Natural killer cell treated with Interleukin-12 subunit alpha and Interleukin-12 subunit beta and Interleukin-15 and Interleukin-18, amount 100 ng/mL, for 72 hours (primary cell): ENCODE measurements at regions not wholly inside any gene's neighbourhood (a gene's known extent, or its start where the extent isn't known, plus 50 kb on each side); places are given as distances from the start of the nearest gene placed in this dataset.

ENCODE experiments used
- ATAC-seq, 2 donors: fragments of 150-1000 bp; cut with Tn5 transposase in 1 of 2; sonication (Bioruptor Pico), chemical (Tn5 transposase) in 1 of 2; 2 replicates each; pipeline ENCODE4 v1.10.0; 2021
- DNase-seq: peaks from one replicate; pipeline ENCODE4 v3.0.0; 2022; ENCODE audit warnings: low spot score
- H3K27ac Mint-ChIP-seq, 2 donors: 1 replicate in 1 of 2; 2 replicates in 1 of 2; pipeline ENCODE4 v1.8.0; 2022; ENCODE audit warnings: mixed read lengths in 2 of 2, mild to moderate bottlenecking in 1 of 2, moderate library complexity in 1 of 2
- H3K27me3 Mint-ChIP-seq, 2 donors: 1 replicate in 1 of 2; 2 replicates in 1 of 2; pipeline ENCODE4 v1.8.0; 2022; ENCODE audit warnings: mixed read lengths in 2 of 2
- H3K36me3 Mint-ChIP-seq: one replicate; pipeline ENCODE4 v1.8.0; 2022; ENCODE audit warnings: mixed read lengths
- H3K4me1 Mint-ChIP-seq, 2 donors: 1 replicate in 1 of 2; 2 replicates in 1 of 2; pipeline ENCODE4 v1.8.0; 2022; ENCODE audit warnings: low read depth in 2 of 2, mixed read lengths in 2 of 2, mild to moderate bottlenecking in 1 of 2
- H3K4me3 Mint-ChIP-seq: one replicate; pipeline ENCODE4 v1.8.0; 2022; ENCODE audit warnings: mixed read lengths
- H3K9me3 Mint-ChIP-seq: 2 replicates; pipeline ENCODE4 v1.8.0; 2022; ENCODE audit warnings: mixed read lengths

DNA sequence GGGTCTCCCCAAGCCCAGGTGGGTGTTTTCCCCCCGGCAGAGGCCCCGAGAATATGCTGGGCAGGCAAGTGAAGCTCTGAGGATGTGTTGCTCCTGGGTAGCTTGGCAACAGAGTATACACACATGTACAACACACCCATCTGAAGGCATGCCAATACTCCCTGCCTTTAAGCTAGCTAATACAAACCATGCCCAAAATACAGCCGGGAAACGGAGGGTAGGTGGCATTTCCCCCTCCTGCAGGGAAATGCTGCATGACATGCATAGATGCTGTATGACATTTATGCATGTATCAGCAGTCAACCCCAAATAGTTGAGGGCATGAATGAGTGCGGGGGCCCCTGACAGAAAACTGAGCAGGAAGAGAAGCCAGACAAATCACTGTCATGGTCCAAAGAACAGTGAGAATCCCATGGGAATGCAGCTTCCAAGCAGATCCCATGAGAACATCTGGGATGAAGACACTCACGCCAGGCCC lies 614.1 kb downstream of the EBF1 start:
- H3K4me3 Mint-ChIP-seq: no peak overlapping the region
- H3K4me1 Mint-ChIP-seq: no peaks in the 10 kb centered on the region
- peaks cover 3% of the 10 kb centered on the region for H3K9me3 Mint-ChIP-seq
- ATAC-seq (no peak), DNase-seq (no peak)
- H3K27ac Mint-ChIP-seq: no peak overlapping the region
- no peaks in the 10 kb centered on the region for H3K36me3 Mint-ChIP-seq
- peaks cover 0 to 10% of the 10 kb centered on the region in 2 donors for H3K27me3 Mint-ChIP-seq

DNA sequence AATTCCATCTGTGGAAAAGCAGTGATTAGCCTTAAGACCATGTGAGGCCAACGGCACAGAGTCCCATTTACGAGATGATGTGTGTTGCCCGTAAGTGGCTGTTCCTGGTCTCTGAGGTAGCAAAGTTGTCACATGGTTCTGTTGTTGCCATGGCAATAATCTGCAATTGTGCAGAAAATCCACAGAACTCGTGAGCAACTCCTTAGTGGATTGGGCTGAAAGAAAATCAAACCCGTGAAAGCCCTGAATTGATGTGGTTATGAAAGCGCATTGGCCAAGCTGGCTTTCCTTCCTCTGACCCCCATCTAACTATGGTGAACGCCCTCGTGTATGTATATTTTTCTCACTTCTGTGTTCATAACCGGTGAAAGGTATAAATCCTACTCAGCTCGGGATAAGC lies 614.7 kb downstream of the EBF1 start:
- H3K4me1 Mint-ChIP-seq: no peaks in the 10 kb centered on the region
- ATAC-seq (no peak), DNase-seq (no peak)
- H3K9me3 Mint-ChIP-seq: peaks cover 3% of the 10 kb centered on the region
- H3K36me3 Mint-ChIP-seq: no peaks in the 10 kb centered on the region
- no peak overlapping the region for H3K27ac Mint-ChIP-seq
- H3K27me3 Mint-ChIP-seq: peaks cover 0 to 10% of the 10 kb centered on the region in 2 donors
- H3K4me3 Mint-ChIP-seq: no peak overlapping the region

DNA sequence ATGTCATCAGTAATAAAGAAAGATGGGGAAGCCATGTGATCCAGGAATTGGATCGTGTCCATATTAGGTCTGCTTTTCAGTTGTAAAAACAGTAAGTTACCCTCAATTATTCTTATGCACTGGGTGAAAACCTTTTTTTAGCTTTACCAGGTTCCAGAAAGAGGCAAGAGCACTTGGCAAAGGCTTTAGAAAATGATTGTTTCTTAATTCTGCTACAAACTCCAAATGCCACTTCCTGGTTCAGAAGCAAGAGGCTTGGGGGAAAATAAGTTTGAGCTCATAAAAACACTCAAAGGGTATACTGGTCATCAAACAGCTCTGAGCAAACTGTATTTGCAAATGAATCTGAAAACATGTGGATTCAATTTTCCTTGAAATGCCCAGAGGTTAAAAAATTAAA lies 615.6 kb downstream of the EBF1 start:
- Mint-ChIP-seq H3K4me1 (no peaks in the 10 kb centered on the region), H3K4me3 (no peak overlapping the region), H3K36me3 (no peaks in the 10 kb centered on the region), H3K27me3 (peaks cover 0 to 10% of the 10 kb centered on the region in 2 donors), H3K27ac (no peak overlapping the region), H3K9me3 (peaks cover 3% of the 10 kb centered on the region)
- ATAC-seq (no peak), DNase-seq (no peak)

DNA sequence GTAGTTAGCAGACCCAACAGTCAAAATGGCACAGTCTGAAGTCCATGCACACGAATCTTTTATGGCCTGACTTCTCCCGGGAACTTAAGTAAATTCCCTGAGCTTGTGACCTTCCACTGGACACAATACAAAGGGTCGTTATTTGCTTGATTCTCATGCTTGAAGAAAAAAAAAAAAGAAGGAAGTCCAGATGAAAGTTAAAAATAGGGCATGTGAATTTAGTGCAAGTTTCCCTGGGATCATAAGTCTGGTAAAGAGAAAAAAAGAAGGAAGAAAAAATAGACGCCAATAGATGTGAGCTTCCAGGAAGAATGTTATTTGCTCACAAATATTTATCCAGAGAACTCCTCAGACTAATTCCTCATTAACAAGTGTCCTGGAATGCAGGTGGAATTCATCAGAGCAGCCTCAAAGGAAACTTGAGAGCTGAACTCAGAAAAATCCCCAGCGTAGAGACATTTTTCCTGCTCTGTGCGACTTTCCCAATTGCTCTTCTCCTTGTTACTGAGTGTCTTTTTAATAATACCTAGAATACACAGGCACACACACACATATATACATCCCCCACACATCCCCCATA lies 616.3 kb downstream of the EBF1 start:
- H3K27me3 Mint-ChIP-seq: peaks cover 0 to 7% of the 10 kb centered on the region in 2 donors
- DNase-seq (no peak), ATAC-seq (no peak)
- no peaks in the 10 kb centered on the region for H3K36me3 Mint-ChIP-seq
- no peak overlapping the region for H3K4me3 Mint-ChIP-seq
- no peak overlapping the region for H3K27ac Mint-ChIP-seq
- H3K4me1 Mint-ChIP-seq: no peaks in the 10 kb centered on the region
- H3K9me3 Mint-ChIP-seq: peaks cover 3% of the 10 kb centered on the region

DNA sequence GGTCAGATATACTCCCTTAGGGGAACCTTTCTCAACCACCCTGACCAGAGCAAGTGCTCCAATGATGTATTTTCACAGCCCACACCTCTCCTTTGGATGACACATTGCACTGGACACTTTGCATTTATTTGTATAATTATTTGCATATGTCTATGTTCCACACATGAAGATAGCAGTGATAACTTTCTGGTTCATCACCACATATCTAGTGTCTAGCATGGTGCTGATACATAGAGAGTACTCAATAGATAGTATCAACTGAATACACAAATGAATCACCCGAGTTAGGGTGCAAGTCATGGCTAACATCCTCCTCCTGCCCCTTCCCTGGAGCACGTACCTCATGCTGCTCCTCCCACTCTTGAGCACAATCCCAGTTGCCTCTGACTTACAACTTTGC lies 617.6 kb downstream of the EBF1 start:
- no peaks in the 10 kb centered on the region for H3K36me3 Mint-ChIP-seq
- DNase-seq (no peak), ATAC-seq (no peak)
- H3K4me3 Mint-ChIP-seq: no peak overlapping the region
- H3K4me1 Mint-ChIP-seq: no peaks in the 10 kb centered on the region
- no peak overlapping the region for H3K27ac Mint-ChIP-seq
- peaks cover 3% of the 10 kb centered on the region for H3K9me3 Mint-ChIP-seq
- H3K27me3 Mint-ChIP-seq: peaks cover 0 to 6% of the 10 kb centered on the region in 2 donors

DNA sequence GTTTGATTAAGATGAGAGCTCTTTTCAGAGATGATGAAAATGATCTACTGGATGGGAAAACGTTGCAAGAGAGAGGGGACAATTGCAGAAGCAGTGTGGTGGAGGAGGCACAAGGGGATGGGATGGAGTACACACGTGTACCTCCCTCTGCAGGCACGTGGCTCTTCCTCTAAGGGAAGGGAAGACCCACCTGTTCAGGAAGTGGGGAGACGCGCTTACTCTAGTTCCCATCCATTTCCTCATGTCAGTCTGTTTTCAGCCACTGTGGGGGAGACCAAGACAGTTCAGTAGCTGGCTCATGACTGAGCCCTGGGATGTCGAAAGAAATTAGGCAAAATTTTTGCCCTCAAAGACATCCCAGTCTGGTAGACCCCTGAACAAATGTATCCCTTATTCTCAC lies 619.2 kb upstream of the CLINT1 start:
- Mint-ChIP-seq H3K4me3 (no peak overlapping the region), H3K27me3 (no peaks in the 10 kb centered on the region), H3K4me1 (no peaks in the 10 kb centered on the region), H3K9me3 (no peaks in the 10 kb centered on the region), H3K36me3 (no peaks in the 10 kb centered on the region), H3K27ac (no peak overlapping the region)
- DNase-seq (no peak), ATAC-seq (no peak)

DNA sequence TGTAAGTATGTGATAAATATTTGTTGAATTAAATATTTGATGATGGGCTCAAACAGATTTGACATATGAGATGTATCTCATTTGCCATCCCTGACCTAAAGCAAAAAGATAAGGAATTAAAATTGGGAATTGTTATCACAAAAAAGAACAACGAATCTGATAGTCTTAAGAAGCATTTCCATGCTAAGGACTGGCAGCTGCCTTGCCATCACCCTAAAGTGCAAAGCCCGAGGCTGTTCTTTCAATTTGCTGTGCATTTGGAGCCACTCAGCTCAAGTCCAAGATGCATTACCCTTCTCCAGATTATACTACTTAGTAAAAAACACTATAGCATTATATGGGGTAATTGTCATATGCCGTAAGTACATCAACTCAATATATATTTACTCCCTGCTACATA lies 618.3 kb upstream of the CLINT1 start:
- H3K27me3 Mint-ChIP-seq: no peaks in the 10 kb centered on the region
- H3K4me1 Mint-ChIP-seq: no peaks in the 10 kb centered on the region
- H3K4me3 Mint-ChIP-seq: no peak overlapping the region
- H3K27ac Mint-ChIP-seq: no peak overlapping the region
- no peaks in the 10 kb centered on the region for H3K9me3 Mint-ChIP-seq
- DNase-seq: no peak
- ATAC-seq: no peak
- H3K36me3 Mint-ChIP-seq: no peaks in the 10 kb centered on the region

DNA sequence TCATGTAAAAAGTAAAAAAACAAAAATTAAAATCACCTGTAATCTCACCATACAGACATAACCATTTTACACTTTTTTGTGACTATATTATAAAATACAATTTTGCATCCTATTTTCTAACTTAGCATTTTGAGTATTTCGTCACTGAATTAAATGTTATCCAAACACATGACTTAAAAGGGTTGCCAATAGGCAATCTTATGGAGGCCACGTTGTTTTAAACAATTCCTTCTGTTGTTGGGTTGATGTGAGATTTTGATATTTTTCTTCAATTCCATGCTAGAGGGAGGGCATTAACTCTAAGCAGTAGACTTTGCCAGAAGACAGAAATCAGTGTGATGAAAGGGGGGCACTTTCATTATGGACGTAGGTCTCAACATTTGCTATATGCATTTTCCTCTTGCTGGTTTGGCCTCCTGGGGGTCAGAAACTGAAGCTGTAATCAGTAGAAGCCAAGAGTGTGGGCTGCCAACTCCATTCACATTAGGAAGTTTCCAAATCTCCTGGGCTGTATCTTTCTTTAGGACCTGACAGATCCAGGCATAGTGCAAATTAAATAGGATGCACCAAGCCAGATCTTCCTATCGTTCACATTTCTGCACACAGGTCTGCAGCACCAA lies 614.2 kb upstream of the CLINT1 start:
- no peaks in the 10 kb centered on the region for H3K4me1 Mint-ChIP-seq
- no peaks in the 10 kb centered on the region for H3K36me3 Mint-ChIP-seq
- no peak overlapping the region for H3K4me3 Mint-ChIP-seq
- H3K27ac Mint-ChIP-seq: no peak overlapping the region
- no peaks in the 10 kb centered on the region for H3K9me3 Mint-ChIP-seq
- no peaks in the 10 kb centered on the region for H3K27me3 Mint-ChIP-seq
- DNase-seq (no peak), ATAC-seq (no peak)

DNA sequence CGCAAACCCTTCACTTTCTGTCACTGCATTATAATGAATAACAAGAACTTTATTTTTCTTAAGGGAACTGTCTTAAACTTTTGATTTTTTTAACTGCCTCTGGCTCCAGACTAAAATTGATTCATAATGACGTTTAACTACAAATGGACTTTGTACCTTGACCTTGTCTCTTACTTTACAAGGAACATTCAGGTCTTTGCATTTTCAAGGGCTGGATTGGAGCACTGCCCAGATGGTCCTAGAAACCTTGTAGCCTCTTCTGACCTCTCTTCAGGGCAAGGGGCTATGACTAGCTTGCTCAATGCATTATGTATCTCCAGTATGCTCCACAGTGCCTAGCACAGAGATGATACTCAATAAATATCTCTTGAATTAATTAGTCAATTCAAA lies 612.6 kb upstream of the CLINT1 start:
- Mint-ChIP-seq H3K9me3 (no peaks in the 10 kb centered on the region), H3K27ac (no peak overlapping the region), H3K36me3 (no peaks in the 10 kb centered on the region), H3K4me3 (no peak overlapping the region), H3K4me1 (no peaks in the 10 kb centered on the region), H3K27me3 (no peaks in the 10 kb centered on the region)
- DNase-seq: no peak
- ATAC-seq: no peak

DNA sequence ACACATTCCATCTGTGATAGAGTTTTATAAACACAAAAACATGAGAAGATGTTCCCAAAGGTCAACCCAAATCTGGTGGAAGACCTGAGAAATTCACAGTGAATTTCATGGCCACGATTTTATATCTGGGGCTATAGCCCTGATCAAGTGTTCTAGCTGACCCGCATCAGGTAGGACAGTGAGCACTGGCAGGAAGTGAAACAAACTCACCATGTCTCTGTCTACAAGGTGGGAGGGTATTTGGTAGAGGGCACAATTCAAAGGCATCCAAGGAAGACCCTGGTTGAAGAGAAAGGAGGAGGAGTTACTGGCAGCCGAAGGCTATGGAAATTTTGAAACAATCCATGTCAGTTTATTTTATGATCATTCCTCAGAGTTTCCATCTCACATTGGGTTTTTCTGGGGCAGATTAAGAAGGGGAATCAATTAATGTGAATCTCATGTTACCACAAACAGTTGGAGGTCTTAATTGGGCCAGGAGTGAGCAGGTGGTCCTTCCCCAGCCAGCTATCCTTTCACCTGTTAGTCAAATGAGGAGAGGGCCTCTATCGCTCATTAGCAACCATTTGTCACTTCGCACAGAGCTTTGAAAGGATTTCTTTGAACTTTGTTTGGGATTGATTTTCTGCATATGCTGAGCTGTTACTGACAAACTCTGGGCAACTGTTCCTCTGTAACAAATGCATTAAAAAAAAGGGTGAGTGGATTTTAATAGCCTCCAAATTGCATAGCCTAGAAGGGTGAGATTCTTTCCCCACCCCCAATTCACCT lies 612.0 kb upstream of the CLINT1 start:
- Mint-ChIP-seq H3K9me3 (no peaks in the 10 kb centered on the region), H3K27ac (no peak overlapping the region), H3K27me3 (no peaks in the 10 kb centered on the region), H3K4me3 (no peak overlapping the region), H3K36me3 (no peaks in the 10 kb centered on the region), H3K4me1 (no peaks in the 10 kb centered on the region)
- no peak for ATAC-seq
- DNase-seq: no peak

DNA sequence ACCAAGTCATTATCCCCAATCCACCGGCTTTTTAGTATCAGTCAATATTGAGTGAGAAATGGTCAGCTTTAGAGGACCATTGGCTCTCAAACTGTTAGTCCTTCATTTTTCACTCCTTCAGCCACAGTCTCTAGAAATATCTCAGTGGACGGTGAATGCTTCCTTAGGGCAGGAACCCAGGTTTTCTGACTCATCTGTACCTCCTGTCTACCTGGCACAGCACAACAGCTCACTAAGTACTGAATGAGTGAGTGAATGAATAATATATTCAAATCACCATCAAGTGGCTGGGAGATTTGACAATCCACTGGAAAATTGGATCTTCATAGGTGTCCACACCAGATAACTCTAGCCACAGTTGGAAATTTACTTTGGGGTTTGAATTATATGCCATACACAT lies 609.5 kb upstream of the CLINT1 start:
- Mint-ChIP-seq H3K9me3 (no peaks in the 10 kb centered on the region), H3K27me3 (no peaks in the 10 kb centered on the region), H3K4me1 (no peaks in the 10 kb centered on the region), H3K4me3 (no peak overlapping the region), H3K27ac (no peak overlapping the region), H3K36me3 (no peaks in the 10 kb centered on the region)
- no peak for ATAC-seq
- no peak for DNase-seq

DNA sequence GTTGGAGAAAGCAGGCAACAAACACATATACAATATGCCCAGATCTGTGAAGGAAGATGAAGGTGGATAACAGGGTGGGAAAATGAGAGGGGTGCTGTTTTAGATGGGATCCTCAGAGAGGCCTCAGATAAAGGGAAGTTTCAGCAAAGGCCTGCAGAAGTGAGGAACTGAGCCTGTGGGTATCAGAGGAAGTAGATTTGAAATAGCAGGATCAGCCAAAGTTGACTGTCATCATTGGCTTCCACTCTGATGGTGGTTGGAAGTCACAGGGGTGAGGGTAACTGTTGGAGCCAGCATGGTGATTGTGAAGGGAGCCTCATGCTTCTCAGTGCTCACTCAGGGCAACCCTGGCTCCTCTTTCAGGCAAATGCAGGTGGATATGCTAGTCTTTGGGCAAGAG lies 607.2 kb upstream of the CLINT1 start:
- Mint-ChIP-seq H3K4me1 (no peaks in the 10 kb centered on the region), H3K36me3 (no peaks in the 10 kb centered on the region), H3K4me3 (no peak overlapping the region), H3K27ac (no peak overlapping the region), H3K27me3 (no peaks in the 10 kb centered on the region), H3K9me3 (no peaks in the 10 kb centered on the region)
- DNase-seq: no peak
- ATAC-seq: no peak

DNA sequence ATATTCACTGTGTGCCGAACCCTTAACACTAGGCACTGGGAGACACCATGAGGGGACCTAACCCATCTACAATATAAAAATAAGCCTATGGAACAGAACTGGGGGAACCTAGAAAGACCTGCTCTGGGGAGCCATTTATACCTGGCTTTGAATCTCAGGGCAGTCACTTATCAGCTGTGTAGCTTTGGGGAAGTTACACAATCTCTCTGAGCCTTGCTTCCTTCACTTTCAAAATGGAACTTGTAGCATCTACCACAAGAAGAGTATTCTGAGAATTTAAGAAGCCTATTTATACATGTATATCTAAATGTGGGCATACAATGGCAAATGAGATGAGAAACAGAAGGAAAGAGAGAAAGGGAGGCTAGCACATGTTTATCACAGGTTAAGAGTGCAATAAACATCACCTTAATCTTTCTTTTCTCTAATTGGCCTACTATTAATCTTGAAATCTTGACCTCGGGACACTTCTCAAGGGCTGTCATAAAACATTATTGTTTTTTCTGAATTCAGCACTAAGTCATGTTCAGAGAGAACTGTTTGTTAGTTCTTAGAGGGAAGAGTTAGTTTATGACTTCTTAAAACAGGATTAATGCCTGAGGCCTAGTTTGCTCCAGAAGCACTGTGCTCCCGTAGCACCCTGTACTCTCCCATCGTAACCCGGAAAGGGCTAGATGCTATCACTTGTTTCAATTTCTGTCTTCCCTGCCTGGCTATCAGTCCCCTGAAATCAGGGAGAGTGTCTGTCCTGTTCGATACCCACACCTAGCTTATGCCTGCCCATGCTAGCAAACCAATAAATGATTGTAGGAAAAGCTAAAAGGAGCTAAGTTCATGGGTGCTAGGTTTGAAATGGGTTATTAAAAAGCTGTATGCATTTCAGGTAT lies 606.4 kb upstream of the CLINT1 start:
- Mint-ChIP-seq H3K27me3 (no peaks in the 10 kb centered on the region), H3K36me3 (no peaks in the 10 kb centered on the region), H3K9me3 (no peaks in the 10 kb centered on the region), H3K4me1 (no peaks in the 10 kb centered on the region), H3K4me3 (no peak overlapping the region), H3K27ac (no peak overlapping the region)
- ATAC-seq: no peak
- no peak for DNase-seq

DNA sequence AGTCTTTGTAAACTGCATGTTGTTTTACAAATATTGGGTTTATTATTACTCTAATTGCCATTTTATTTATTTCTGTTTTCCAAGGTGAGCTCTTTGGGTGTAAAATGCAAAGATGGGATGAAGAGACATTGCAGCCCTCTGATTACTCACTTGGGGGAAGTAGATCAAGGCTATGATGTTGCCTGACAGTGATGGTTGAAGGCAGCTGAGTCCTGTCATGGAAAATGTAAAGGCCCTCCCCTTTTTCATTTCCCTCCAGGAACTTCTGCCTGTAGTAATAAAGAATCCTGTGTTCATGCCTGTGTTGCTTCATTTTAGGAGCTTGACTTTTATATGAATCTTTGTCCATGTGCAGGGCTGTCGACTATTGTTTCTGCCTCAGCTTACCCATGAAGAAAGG lies 605.4 kb upstream of the CLINT1 start:
- no peaks in the 10 kb centered on the region for H3K36me3 Mint-ChIP-seq
- H3K4me1 Mint-ChIP-seq: no peaks in the 10 kb centered on the region
- H3K27ac Mint-ChIP-seq: no peak overlapping the region
- no peaks in the 10 kb centered on the region for H3K9me3 Mint-ChIP-seq
- no peaks in the 10 kb centered on the region for H3K27me3 Mint-ChIP-seq
- no peak for ATAC-seq
- no peak for DNase-seq
- no peak overlapping the region for H3K4me3 Mint-ChIP-seq
